AG04450 (cell line): ENCODE measurements at regions not wholly inside any gene's neighbourhood (a gene's known extent, or its start where the extent isn't known, plus 50 kb on each side); places are given as distances from the start of the nearest gene placed in this dataset.

Experiments used
- CTCF ChIA-PET: fragments of 300-600, 350-600 bp; formaldehyde crosslinking; extraction: SDS; loops from one replicate; lab custom pipeline; 2022; ENCODE audit warnings: antibody characterized with exemption, inconsistent platforms; lab: Charles Lee
- POLR2A ChIA-PET: fragments of 350-600 bp; formaldehyde crosslinking; extraction: SDS; loops from one replicate; lab custom pipeline; 2021; ENCODE audit warnings: antibody characterized with exemption, inconsistent platforms; lab: Yijun Ruan, JAX
- DNase-seq: peaks from one replicate; pipeline ENCODE4 v3.0.0-alpha.2; 2011; ENCODE audit warnings: low read depth, low spot score
- H3K27ac ChIP-seq: one replicate; pipeline ENCODE4 v1.5.1; 2012; ENCODE audit warnings: low read depth, low read length, control low read depth
- H3K27me3 ChIP-seq: one replicate; pipeline ENCODE4 v1.6.0; 2012; ENCODE audit warnings: low read length; ENCODE audit not compliant: control insufficient read depth, insufficient read depth
- H3K4me3 ChIP-seq: 2 replicates; pipeline ENCODE4 v1.5.1; 2011; ENCODE audit warnings: mild to moderate bottlenecking, low read depth, low read length, control low read depth
- H3K9me3 ChIP-seq: 2 replicates; pipeline ENCODE4 v1.5.1; 2012; ENCODE audit warnings: low read length; ENCODE audit not compliant: control insufficient read depth, insufficient read depth
- CTCF ChIP-seq: IDR thresholded peaks from 2 replicates; pipeline ENCODE4 v1.5.1; 2011; ENCODE audit warnings: low read depth, low read length, control low read depth, inconsistent platforms

- peaks cover 5% of the 10 kb centered on the region; the same call in 1 of the 2 replicates for H3K9me3 ChIP-seq
- POLR2A ChIA-PET = no interaction called here
- no peaks in the 10 kb centered on the region for H3K27me3 ChIP-seq
- H3K27ac ChIP-seq = no peak overlapping the region
- CTCF ChIA-PET = no interaction called here
- no peak for TF ChIP-seq CTCF
- no peak for DNase-seq
- no peak overlapping the region for H3K4me3 ChIP-seq
Measured at GRCh38 chr5:56498759-56499395, 265.7 kb upstream of the ANKRD55 start.

GRCh38 chr5:56496581-56497063 is 263.5 kb upstream of the ANKRD55 start:
- H3K9me3 ChIP-seq = peaks cover 5% of the 10 kb centered on the region; the same call in 1 of the 2 replicates
- CTCF ChIA-PET = no interaction called here
- no peak overlapping the region for H3K4me3 ChIP-seq
- TF ChIP-seq CTCF = no peak
- no peak for DNase-seq
- POLR2A ChIA-PET = no interaction called here
- H3K27me3 ChIP-seq = no peaks in the 10 kb centered on the region
- no peak overlapping the region for H3K27ac ChIP-seq

- POLR2A ChIA-PET = no interaction called here
- CTCF ChIA-PET = no interaction called here
- TF ChIP-seq CTCF = no peak
- DNase-seq = no peak
- H3K27me3 ChIP-seq = no peaks in the 10 kb centered on the region
- H3K27ac ChIP-seq = no peak overlapping the region
- H3K9me3 ChIP-seq = peaks cover 5% of the 10 kb centered on the region; the same call in 1 of the 2 replicates
- H3K4me3 ChIP-seq = no peak overlapping the region
Measured at GRCh38 chr5:56494300-56494731, 261.2 kb upstream of the ANKRD55 start.

- POLR2A ChIA-PET = no interaction called here
- H3K9me3 ChIP-seq = peaks cover 4% of the 10 kb centered on the region; the same call in 1 of the 2 replicates
- TF ChIP-seq CTCF = no peak
- no peak for DNase-seq
- no peak overlapping the region for H3K27ac ChIP-seq
- CTCF ChIA-PET = no interaction called here
- H3K27me3 ChIP-seq = no peaks in the 10 kb centered on the region
- no peak overlapping the region for H3K4me3 ChIP-seq
Measured at GRCh38 chr5:56493766-56494165, 260.6 kb upstream of the ANKRD55 start.

GRCh38 chr5:56493308-56493707 is 260.2 kb upstream of the ANKRD55 start:
- TF ChIP-seq CTCF = no peak
- Histone ChIP-seq H3K9me3 (no peaks in the 10 kb centered on the region; the same call in 1 of the 2 replicates), H3K4me3 (no peak overlapping the region), H3K27me3 (no peaks in the 10 kb centered on the region), H3K27ac (no peak overlapping the region)
- POLR2A ChIA-PET = no interaction called here
- no peak for DNase-seq
- CTCF ChIA-PET = interaction anchor here (0.6 kb wide), 1 partner anchor 557 kb away, joined by 3 read pairs; no protein-coding TSS in a partner anchor
